ENCODE measurements at regions not wholly inside any gene's neighbourhood (a gene's known extent, or its start where the extent isn't known, plus 50 kb on each side); places are given as distances from the start of the nearest gene placed in this dataset.

GRCh38 chr5:54692631-54693030 lies 175.1 kb downstream of the SNX18 start:
- ATAC-seq = no peak
- H3K36me3 Mint-ChIP-seq (ENCODE audit: low read depth) = no peaks in the 10 kb centered on the region; the same call in 2 of the 3 replicates
- TF ChIP-seq JUNB (IDR thresholded peaks at IDR 0.05; ENCODE audit: unreplicated experiment) (no peak), NANOG (IDR thresholded peaks at IDR 0.05; ENCODE audit: borderline replicate concordance) (no peak), REST (IDR thresholded peaks at IDR 0.05; ENCODE audit: unreplicated experiment) (no peak), CTCF (conservative IDR thresholded peaks at IDR 0.05; ENCODE audit: low read depth in 2 of 2) (no peak), STAT1 (IDR thresholded peaks at IDR 0.05; ENCODE audit: unreplicated experiment) (no peak), POLR2AphosphoS5 (IDR thresholded peaks at IDR 0.05; ENCODE audit: low read depth) (no peak), CREB1 (CRISPR knock-in tag; IDR thresholded peaks at IDR 0.05; ENCODE audit: low read depth) (no peak)
- Histone ChIP-seq H3K79me2 (replicated peaks; ENCODE audit: insufficient read depth) (no peaks in the 10 kb centered on the region), H3K9me2 (ENCODE audit: insufficient read depth) (peaks cover 6% of the 10 kb centered on the region; the same call in 1 of the 2 replicates), H3K27ac (ENCODE audit: low read depth) (no peak overlapping the region), H3K36me3 (ENCODE audit: insufficient read depth) (no peaks in the 10 kb centered on the region), H3F3A (replicated peaks; ENCODE audit: low read depth) (no peaks in the 10 kb centered on the region), H3K4me1 (ENCODE audit: insufficient read depth) (no peaks in the 10 kb centered on the region), H4K20me1 (replicated peaks; ENCODE audit: insufficient read depth) (no peaks in the 10 kb centered on the region), H3K4me2 (no peak overlapping the region), H2AFZ (peak overlapping the region; percentile 78), H3K4me3 (no peak overlapping the region), H3K27me3 (ENCODE audit: insufficient read depth) (no peaks in the 10 kb centered on the region)
- H3K27me3 Mint-ChIP-seq (ENCODE audit: insufficient read depth, low read depth, poor library complexity) = no peaks in the 10 kb centered on the region
- no peak for DNase-seq (ENCODE audit: low spot score)
- no peak overlapping the region for H3K27ac Mint-ChIP-seq
- peaks cover 3% of the 10 kb centered on the region; the same call in 1 of the 3 replicates for H3K9me3 Mint-ChIP-seq
- H3K4me3 Mint-ChIP-seq = no peak overlapping the region
- H3K4me1 Mint-ChIP-seq = peaks cover 2% of the 10 kb centered on the region; the same call in 1 of the 3 replicates

GRCh38 chr5:54691656-54692055 lies 174.1 kb downstream of the SNX18 start:
- Histone ChIP-seq H3K4me3 (no peak overlapping the region), H3F3A (replicated peaks; ENCODE audit: low read depth) (no peaks in the 10 kb centered on the region), H3K79me2 (replicated peaks; ENCODE audit: insufficient read depth) (no peaks in the 10 kb centered on the region), H3K27ac (ENCODE audit: low read depth) (no peak overlapping the region), H3K27me3 (ENCODE audit: insufficient read depth) (no peaks in the 10 kb centered on the region), H3K4me1 (ENCODE audit: insufficient read depth) (no peaks in the 10 kb centered on the region), H4K20me1 (replicated peaks; ENCODE audit: insufficient read depth) (no peaks in the 10 kb centered on the region), H3K9me2 (ENCODE audit: insufficient read depth) (0 out of 2 replicates have a peak, but pooled peaks cover 6% of the 10 kb centered on the region), H2AFZ (no peak overlapping the region), H3K4me2 (no peak overlapping the region), H3K36me3 (ENCODE audit: insufficient read depth) (no peaks in the 10 kb centered on the region)
- no peak for TF ChIP-seq ZNF114 (CRISPR knock-in tag; IDR thresholded peaks at IDR 0.05)
- TF ChIP-seq STAT1 (IDR thresholded peaks at IDR 0.05; ENCODE audit: unreplicated experiment) = no peak
- TF ChIP-seq ZNF331 (CRISPR knock-in tag; IDR thresholded peaks at IDR 0.05; ENCODE audit: low read depth) = no peak
- TF ChIP-seq POLR2AphosphoS5 (IDR thresholded peaks at IDR 0.05; ENCODE audit: low read depth) = no peak
- TF ChIP-seq CREB1 (CRISPR knock-in tag; IDR thresholded peaks at IDR 0.05; ENCODE audit: low read depth) = no peak
- no peak for TF ChIP-seq NANOG (IDR thresholded peaks at IDR 0.05; ENCODE audit: borderline replicate concordance)
- Mint-ChIP-seq H3K27me3 (ENCODE audit: insufficient read depth, low read depth, poor library complexity) (no peaks in the 10 kb centered on the region), H3K27ac (no peak overlapping the region), H3K36me3 (ENCODE audit: low read depth) (no peaks in the 10 kb centered on the region; the same call in 2 of the 3 replicates), H3K9me3 (peaks cover 9% of the 10 kb centered on the region; the same call in 1 of the 3 replicates), H3K4me3 (no peak overlapping the region), H3K4me1 (0 out of 3 replicates have a peak, but pooled peaks cover 2% of the 10 kb centered on the region)
- no peak for ATAC-seq
- DNase-seq (ENCODE audit: low spot score) = no peak

Data from GM23338 (cell line).